Activated naive CD4-positive, alpha-beta T cell treated with anti-CD3 and anti-CD28 coated beads, Interleukin-2, amount 50 U/mL, for 16 hours (primary cell): ENCODE measurements at regions not wholly inside any gene's neighbourhood (a gene's known extent, or its start where the extent isn't known, plus 50 kb on each side); places are given as distances from the start of the nearest gene placed in this dataset.
"Not testable (repeated sequence)": the region's sequence is repeated elsewhere in the genome, so short reads cannot be mapped to it uniquely, and the experiment has no call there.

Source experiments
- DNase-seq: peaks from one replicate; pipeline ENCODE4 v3.0.0-alpha.2; 2020

- no peak for DNase-seq
These were observed 451.1 kb upstream of the PFKP start for GRCh38 chr10:2616215-2616614.

- no peak for DNase-seq
These were observed 455.7 kb upstream of the PFKP start for GRCh38 chr10:2611603-2612002.

GRCh38 chr10:2610946-2611345 lies 456.4 kb upstream of the PFKP start:
- no peak for DNase-seq

- DNase-seq, result no peak
These were observed 462.5 kb upstream of the PFKP start for GRCh38 chr10:2604891-2605290.

GRCh38 chr10:2599571-2599970 lies 467.8 kb upstream of the PFKP start:
- no peak for DNase-seq

- no peak for DNase-seq
These were observed 474.8 kb upstream of the PFKP start for GRCh38 chr10:2592360-2593160.

GRCh38 chr10:2589196-2589595 lies 478.2 kb upstream of the PFKP start:
- DNase-seq, result no peak

- no peak for DNase-seq
These were observed 483.0 kb upstream of the PFKP start for GRCh38 chr10:2584385-2584784.

GRCh38 chr10:2576892-2577291 lies 490.5 kb upstream of the PFKP start:
- no peak for DNase-seq

- no peak for DNase-seq
These were observed 491.9 kb upstream of the PFKP start for GRCh38 chr10:2575460-2575859.

GRCh38 chr10:2572611-2573010 lies 494.7 kb upstream of the PFKP start:
- no peak for DNase-seq

- no peak for DNase-seq
These were observed 510.5 kb upstream of the PFKP start for GRCh38 chr10:2556883-2557282.

GRCh38 chr10:2548071-2548470 lies 519.3 kb upstream of the PFKP start:
- DNase-seq, result no peak

- DNase-seq, result no peak
These were observed 519.7 kb upstream of the PFKP start for GRCh38 chr10:2547606-2548005.

- not testable (repeated sequence) for DNase-seq
These were observed 520.5 kb upstream of the PFKP start for GRCh38 chr10:2546894-2547293.

GRCh38 chr10:2543974-2544373 lies 523.4 kb upstream of the PFKP start:
- DNase-seq, result no peak

- DNase-seq, result no peak
These were observed 524.0 kb upstream of the PFKP start for GRCh38 chr10:2543142-2543886.

GRCh38 chr10:2541176-2541575 lies 526.2 kb upstream of the PFKP start:
- no peak for DNase-seq

- DNase-seq, result no peak
These were observed 537.4 kb upstream of the PFKP start for GRCh38 chr10:2529945-2530344.

GRCh38 chr10:2525781-2526180 lies 541.6 kb upstream of the PFKP start:
- no peak for DNase-seq

GRCh38 chr10:2519139-2519538 lies 548.2 kb upstream of the PFKP start:
- DNase-seq, result no peak

- no peak for DNase-seq
These were observed 558.2 kb upstream of the PFKP start for GRCh38 chr10:2509081-2509531.

GRCh38 chr10:2501366-2501940 lies 565.9 kb upstream of the PFKP start:
- peak; percentile 16 for DNase-seq

- no peak for DNase-seq
These were observed 572.9 kb upstream of the PFKP start for GRCh38 chr10:2494399-2494798.
